ENCODE measurements at regions not wholly inside any gene's neighbourhood (a gene's known extent, or its start where the extent isn't known, plus 50 kb on each side); places are given as distances from the start of the nearest gene placed in this dataset.

DNA sequence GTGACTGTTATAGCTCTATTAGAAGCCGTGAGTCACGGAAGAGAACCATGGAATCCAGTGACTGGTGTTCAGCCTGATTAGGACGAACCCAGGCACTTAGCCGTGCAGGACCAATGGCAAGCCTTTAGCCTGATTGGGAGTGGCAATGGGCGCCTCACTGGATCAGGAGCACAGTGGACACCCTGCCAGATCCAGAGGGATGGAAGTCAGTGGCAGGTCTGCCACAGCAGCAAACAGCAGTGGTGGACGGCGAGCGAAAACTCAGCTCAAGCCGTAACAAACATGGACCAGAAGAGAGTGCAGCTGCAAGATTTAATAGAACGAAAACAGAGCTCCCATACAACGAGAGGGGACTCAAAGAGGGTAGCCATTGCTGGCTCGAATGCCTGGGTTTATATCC, 1326.5 kb downstream of the ADGRL3 start:
- no peak overlapping the region for H4K8ac ChIP-seq (ENCODE audit: low read depth in 2 of 2, low read length in 2 of 2)
- no peaks in the 10 kb centered on the region for H3K36me3 ChIP-seq (ENCODE audit: control insufficient read depth, insufficient read depth, low read length)
- H3K56ac ChIP-seq (ENCODE audit: extremely low read depth, insufficient read depth, low read length): no peak overlapping the region
- no peak overlapping the region for H2BK120ac ChIP-seq (ENCODE audit: low read depth, low read length)
- H2BK15ac ChIP-seq (ENCODE audit: low read depth, low read length): no peak overlapping the region
- no peak overlapping the region for H3K4me2 ChIP-seq (ENCODE audit: low read depth, low read length)
- H2AK9ac ChIP-seq (replicated peaks; ENCODE audit: low read depth, low read length, poor library complexity): no peak overlapping the region
- H3K18ac ChIP-seq (ENCODE audit: low read depth, low read length): no peak overlapping the region
- H3K4ac ChIP-seq (ENCODE audit: low read depth, low read length): no peak overlapping the region
- H3K9me1 ChIP-seq (ENCODE audit: insufficient read depth, low read length): no peaks in the 10 kb centered on the region
- in situ Hi-C loops (cut with MboI; ENCODE audit: low sequenced_read_pairs): no loop called here
- dilution Hi-C loops (cut with HindIII; ENCODE audit: low sequenced_read_pairs, unreplicated experiment): no loop called here
- H3K27ac ChIP-seq (ENCODE audit: insufficient read depth, low read length): no peak overlapping the region
- H3K9ac ChIP-seq (ENCODE audit: low read depth, low read length): no peak overlapping the region
- H3K14ac ChIP-seq (replicated peaks; ENCODE audit: low read depth, low read length): no peak overlapping the region
- no peak for DNase-seq
- TF ChIP-seq, protein P1, sequence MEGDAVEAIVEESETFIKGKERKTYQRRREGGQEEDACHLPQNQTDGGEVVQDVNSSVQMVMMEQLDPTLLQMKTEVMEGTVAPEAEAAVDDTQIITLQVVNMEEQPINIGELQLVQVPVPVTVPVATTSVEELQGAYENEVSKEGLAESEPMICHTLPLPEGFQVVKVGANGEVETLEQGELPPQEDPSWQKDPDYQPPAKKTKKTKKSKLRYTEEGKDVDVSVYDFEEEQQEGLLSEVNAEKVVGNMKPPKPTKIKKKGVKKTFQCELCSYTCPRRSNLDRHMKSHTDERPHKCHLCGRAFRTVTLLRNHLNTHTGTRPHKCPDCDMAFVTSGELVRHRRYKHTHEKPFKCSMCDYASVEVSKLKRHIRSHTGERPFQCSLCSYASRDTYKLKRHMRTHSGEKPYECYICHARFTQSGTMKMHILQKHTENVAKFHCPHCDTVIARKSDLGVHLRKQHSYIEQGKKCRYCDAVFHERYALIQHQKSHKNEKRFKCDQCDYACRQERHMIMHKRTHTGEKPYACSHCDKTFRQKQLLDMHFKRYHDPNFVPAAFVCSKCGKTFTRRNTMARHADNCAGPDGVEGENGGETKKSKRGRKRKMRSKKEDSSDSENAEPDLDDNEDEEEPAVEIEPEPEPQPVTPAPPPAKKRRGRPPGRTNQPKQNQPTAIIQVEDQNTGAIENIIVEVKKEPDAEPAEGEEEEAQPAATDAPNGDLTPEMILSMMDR (conservative IDR thresholded peaks at IDR 0.05; ENCODE audit: low read depth, low read length): no peak
- TF ChIP-seq BHLHE40 (IDR thresholded peaks at IDR 0.05; ENCODE audit: low read depth, low read length) (no peak), MXI1 (IDR thresholded peaks at IDR 0.05; ENCODE audit: borderline replicate concordance, low read depth, low read length) (no peak), POLR2A (IDR thresholded peaks at IDR 0.05; ENCODE audit: low read depth, low read length) (no peak), CHD1 (IDR thresholded peaks at IDR 0.05; ENCODE audit: low read depth, low read length) (no peak), NFE2L2 (IDR thresholded peaks at IDR 0.05; ENCODE audit: low read depth, low read length) (no peak), FOS (IDR thresholded peaks at IDR 0.05; ENCODE audit: low read depth, low read length) (no peak), RCOR1 (IDR thresholded peaks at IDR 0.05; ENCODE audit: insufficient replicate concordance, low read length) (no peak), USF2 (IDR thresholded peaks at IDR 0.05; ENCODE audit: low read depth, low read length) (no peak), MAFK (IDR thresholded peaks at IDR 0.05; ENCODE audit: low read depth, low read length) (no peak), RFX5 (IDR thresholded peaks at IDR 0.05; ENCODE audit: low read depth, low read length) (no peak), CEBPB (IDR thresholded peaks at IDR 0.05; ENCODE audit: low read depth, low read length) (no peak), MAZ (IDR thresholded peaks at IDR 0.05; ENCODE audit: borderline replicate concordance, low read depth, low read length) (no peak), RAD21 (IDR thresholded peaks at IDR 0.05; ENCODE audit: low read length) (no peak), SMC3 (IDR thresholded peaks at IDR 0.05; ENCODE audit: low read depth, low read length) (no peak)
- TF ChIP-seq, protein P2, sequence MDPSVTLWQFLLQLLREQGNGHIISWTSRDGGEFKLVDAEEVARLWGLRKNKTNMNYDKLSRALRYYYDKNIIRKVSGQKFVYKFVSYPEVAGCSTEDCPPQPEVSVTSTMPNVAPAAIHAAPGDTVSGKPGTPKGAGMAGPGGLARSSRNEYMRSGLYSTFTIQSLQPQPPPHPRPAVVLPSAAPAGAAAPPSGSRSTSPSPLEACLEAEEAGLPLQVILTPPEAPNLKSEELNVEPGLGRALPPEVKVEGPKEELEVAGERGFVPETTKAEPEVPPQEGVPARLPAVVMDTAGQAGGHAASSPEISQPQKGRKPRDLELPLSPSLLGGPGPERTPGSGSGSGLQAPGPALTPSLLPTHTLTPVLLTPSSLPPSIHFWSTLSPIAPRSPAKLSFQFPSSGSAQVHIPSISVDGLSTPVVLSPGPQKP (IDR thresholded peaks at IDR 0.05; ENCODE audit: borderline replicate concordance, low read depth, low read length): no peak
- peaks cover 11% of the 10 kb centered on the region; the same call in 1 of the 2 replicates for H3K9me3 ChIP-seq (ENCODE audit: control insufficient read depth, insufficient read depth, low read length)
- ChIA-PET POLR2A (ENCODE audit: unreplicated experiment) (no interaction called here), CTCF (no interaction called here)
- H2BK20ac ChIP-seq (ENCODE audit: low read depth, low read length): no peak overlapping the region
- H3K23ac ChIP-seq (ENCODE audit: low read depth, low read length): no peak overlapping the region
- 67% methylated on average over 4 of the region's 12 CpGs; no CpG with 5 or more reads in 1 of the 2 experiments for WGBS, 2 experiments (ENCODE audit: extremely low coverage in 2 of 2, insufficient read length in 1 of 2)
- H3K4me1 ChIP-seq (ENCODE audit: control insufficient read depth, insufficient read depth, low read length): no peaks in the 10 kb centered on the region
- no peak overlapping the region for H2AK5ac ChIP-seq (ENCODE audit: low read depth, low read length)
- no peaks in the 10 kb centered on the region for H3K27me3 ChIP-seq (ENCODE audit: control insufficient read depth, insufficient read depth, low read length)
- H2BK5ac ChIP-seq (ENCODE audit: low read depth, low read length, poor library complexity, severe bottlenecking): no peak overlapping the region
- intact Hi-C loops (cut with micrococcal nuclease): no loop called here
- no peak overlapping the region for H4K5ac ChIP-seq (ENCODE audit: low read depth, low read length)
- no peak overlapping the region for H3K4me3 ChIP-seq (ENCODE audit: insufficient read depth, low read depth, low read length)
- no peak overlapping the region for H4K91ac ChIP-seq (ENCODE audit: insufficient read depth, low read depth, low read length)
- H2AFZ ChIP-seq (replicated peaks; ENCODE audit: low read length, poor library complexity): no peak overlapping the region
- no TSS peak for BruUV-seq (replicated peaks)
- ATAC-seq (ENCODE audit: low read depth): no peak
- no peaks in the 10 kb centered on the region for H3K79me1 ChIP-seq (ENCODE audit: low read depth in 1 of 2, low read length in 2 of 2)
- H4K20me1 ChIP-seq (ENCODE audit: insufficient read depth, low read length): no peaks in the 10 kb centered on the region

All from IMR-90 (cell line).